ENCODE measurements at regions not wholly inside any gene's neighbourhood (a gene's known extent, or its start where the extent isn't known, plus 50 kb on each side); places are given as distances from the start of the nearest gene placed in this dataset.

DNA sequence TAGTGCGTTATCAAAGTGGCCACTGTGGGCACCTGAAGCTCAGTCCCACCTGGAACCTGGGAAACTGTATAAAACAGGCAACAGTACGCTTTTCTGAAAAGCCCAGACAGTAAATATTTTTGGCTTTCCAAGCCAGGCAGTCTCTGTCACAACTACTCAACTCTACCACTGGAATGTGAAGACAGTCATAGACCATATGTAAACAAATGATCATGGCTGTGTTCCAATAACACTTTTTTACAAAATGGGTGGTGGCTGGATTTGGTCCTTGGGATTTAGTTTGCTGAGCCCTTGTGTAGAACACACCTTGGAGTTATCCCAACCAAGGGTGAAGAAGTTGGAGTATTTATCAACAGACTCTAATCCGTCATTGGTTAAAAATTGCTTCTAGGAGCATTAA is 259.9 kb downstream of the SKIDA1 start:
- H3K9ac ChIP-seq (ENCODE audit: low read length), result no peak overlapping the region
- H2AFZ ChIP-seq (ENCODE audit: low read depth, low read length), result no peak overlapping the region
- no peaks in the 10 kb centered on the region for H3K9me2 ChIP-seq (ENCODE audit: insufficient read depth, low read length)
- no peaks in the 10 kb centered on the region for H3K9me3 ChIP-seq (ENCODE audit: low read length)
- H3K4me3 ChIP-seq (ENCODE audit: low read length), result no peak overlapping the region
- no peak for TF ChIP-seq MXI1 (conservative IDR thresholded peaks at IDR 0.05; ENCODE audit: poor library complexity, severe bottlenecking)
- TF ChIP-seq, protein P1, sequence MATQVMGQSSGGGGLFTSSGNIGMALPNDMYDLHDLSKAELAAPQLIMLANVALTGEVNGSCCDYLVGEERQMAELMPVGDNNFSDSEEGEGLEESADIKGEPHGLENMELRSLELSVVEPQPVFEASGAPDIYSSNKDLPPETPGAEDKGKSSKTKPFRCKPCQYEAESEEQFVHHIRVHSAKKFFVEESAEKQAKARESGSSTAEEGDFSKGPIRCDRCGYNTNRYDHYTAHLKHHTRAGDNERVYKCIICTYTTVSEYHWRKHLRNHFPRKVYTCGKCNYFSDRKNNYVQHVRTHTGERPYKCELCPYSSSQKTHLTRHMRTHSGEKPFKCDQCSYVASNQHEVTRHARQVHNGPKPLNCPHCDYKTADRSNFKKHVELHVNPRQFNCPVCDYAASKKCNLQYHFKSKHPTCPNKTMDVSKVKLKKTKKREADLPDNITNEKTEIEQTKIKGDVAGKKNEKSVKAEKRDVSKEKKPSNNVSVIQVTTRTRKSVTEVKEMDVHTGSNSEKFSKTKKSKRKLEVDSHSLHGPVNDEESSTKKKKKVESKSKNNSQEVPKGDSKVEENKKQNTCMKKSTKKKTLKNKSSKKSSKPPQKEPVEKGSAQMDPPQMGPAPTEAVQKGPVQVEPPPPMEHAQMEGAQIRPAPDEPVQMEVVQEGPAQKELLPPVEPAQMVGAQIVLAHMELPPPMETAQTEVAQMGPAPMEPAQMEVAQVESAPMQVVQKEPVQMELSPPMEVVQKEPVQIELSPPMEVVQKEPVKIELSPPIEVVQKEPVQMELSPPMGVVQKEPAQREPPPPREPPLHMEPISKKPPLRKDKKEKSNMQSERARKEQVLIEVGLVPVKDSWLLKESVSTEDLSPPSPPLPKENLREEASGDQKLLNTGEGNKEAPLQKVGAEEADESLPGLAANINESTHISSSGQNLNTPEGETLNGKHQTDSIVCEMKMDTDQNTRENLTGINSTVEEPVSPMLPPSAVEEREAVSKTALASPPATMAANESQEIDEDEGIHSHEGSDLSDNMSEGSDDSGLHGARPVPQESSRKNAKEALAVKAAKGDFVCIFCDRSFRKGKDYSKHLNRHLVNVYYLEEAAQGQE (IDR thresholded peaks at IDR 0.05; ENCODE audit: borderline replicate concordance), result no peak
- no peak for TF ChIP-seq SMC3 (conservative IDR thresholded peaks at IDR 0.05; ENCODE audit: poor library complexity)
- no peak for TF ChIP-seq EZH2 (IDR thresholded peaks at IDR 0.05; ENCODE audit: borderline replicate concordance, insufficient read depth, low read length, poor library complexity, severe bottlenecking)
- no peak for TF ChIP-seq TAF1 (IDR thresholded peaks at IDR 0.05; ENCODE audit: low read depth)
- TF ChIP-seq POLR2AphosphoS5 (IDR thresholded peaks at IDR 0.05), result no peak
- TF ChIP-seq EP300 (conservative IDR thresholded peaks at IDR 0.05; ENCODE audit: poor library complexity, severe bottlenecking), result no peak
- no peak for TF ChIP-seq RAD21 (conservative IDR thresholded peaks at IDR 0.05)
- TF ChIP-seq, protein P2, sequence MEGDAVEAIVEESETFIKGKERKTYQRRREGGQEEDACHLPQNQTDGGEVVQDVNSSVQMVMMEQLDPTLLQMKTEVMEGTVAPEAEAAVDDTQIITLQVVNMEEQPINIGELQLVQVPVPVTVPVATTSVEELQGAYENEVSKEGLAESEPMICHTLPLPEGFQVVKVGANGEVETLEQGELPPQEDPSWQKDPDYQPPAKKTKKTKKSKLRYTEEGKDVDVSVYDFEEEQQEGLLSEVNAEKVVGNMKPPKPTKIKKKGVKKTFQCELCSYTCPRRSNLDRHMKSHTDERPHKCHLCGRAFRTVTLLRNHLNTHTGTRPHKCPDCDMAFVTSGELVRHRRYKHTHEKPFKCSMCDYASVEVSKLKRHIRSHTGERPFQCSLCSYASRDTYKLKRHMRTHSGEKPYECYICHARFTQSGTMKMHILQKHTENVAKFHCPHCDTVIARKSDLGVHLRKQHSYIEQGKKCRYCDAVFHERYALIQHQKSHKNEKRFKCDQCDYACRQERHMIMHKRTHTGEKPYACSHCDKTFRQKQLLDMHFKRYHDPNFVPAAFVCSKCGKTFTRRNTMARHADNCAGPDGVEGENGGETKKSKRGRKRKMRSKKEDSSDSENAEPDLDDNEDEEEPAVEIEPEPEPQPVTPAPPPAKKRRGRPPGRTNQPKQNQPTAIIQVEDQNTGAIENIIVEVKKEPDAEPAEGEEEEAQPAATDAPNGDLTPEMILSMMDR (IDR thresholded peaks at IDR 0.05; ENCODE audit: poor library complexity, severe bottlenecking), result no peak
- H3K36me3 ChIP-seq (ENCODE audit: insufficient read depth, low read length), result no peaks in the 10 kb centered on the region
- no peaks in the 10 kb centered on the region for H3K79me2 ChIP-seq (replicated peaks; ENCODE audit: insufficient read depth, low read length)
- H4K20me1 ChIP-seq (ENCODE audit: insufficient read depth), result no peaks in the 10 kb centered on the region
- no peaks in the 10 kb centered on the region for H3F3A ChIP-seq (ENCODE audit: insufficient read depth, low read length, poor library complexity, severe bottlenecking)
- no peak overlapping the region for H3K27ac ChIP-seq (ENCODE audit: low read length)
- H3K4me2 ChIP-seq (ENCODE audit: low read length), result no peak overlapping the region
- H3K27me3 ChIP-seq (ENCODE audit: insufficient read depth, low read depth, low read length), result no peaks in the 10 kb centered on the region

DNA sequence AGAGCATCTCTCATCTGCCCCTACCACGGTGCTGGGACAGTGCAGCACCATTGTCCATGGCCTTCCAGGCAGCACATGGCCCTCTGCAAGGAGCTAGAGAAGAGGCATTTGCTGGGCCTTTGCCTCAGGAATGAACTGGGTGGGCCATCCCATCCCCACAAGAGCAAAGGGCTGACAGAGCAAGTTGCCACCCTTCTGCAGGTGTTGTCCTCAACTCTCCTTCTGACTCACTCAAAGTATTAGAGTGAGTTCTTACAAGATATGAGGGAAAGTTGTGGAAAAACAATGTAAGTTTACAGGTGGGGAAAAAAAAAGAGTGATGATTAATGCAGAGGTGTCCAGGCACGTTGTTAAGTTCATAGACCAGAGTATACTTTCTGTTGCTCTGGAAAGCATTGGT is 261.2 kb downstream of the SKIDA1 start:
- no peaks in the 10 kb centered on the region for H3K36me3 ChIP-seq (ENCODE audit: insufficient read depth, low read length)
- H3K27me3 ChIP-seq (ENCODE audit: insufficient read depth, low read depth, low read length), result no peaks in the 10 kb centered on the region

More for the DNA sequence above, 261.2 kb downstream of the SKIDA1 start:
- Histone ChIP-seq H3F3A (ENCODE audit: insufficient read depth, low read length, poor library complexity, severe bottlenecking) (no peaks in the 10 kb centered on the region), H3K27ac (ENCODE audit: low read length) (no peak overlapping the region), H2AFZ (ENCODE audit: low read depth, low read length) (no peak overlapping the region), H3K4me3 (ENCODE audit: low read length) (no peak overlapping the region), H3K9me2 (ENCODE audit: insufficient read depth, low read length) (no peaks in the 10 kb centered on the region), H3K9ac (ENCODE audit: low read length) (no peak overlapping the region), H3K9me3 (ENCODE audit: low read length) (no peaks in the 10 kb centered on the region), H3K4me2 (ENCODE audit: low read length) (no peak overlapping the region), H3K79me2 (replicated peaks; ENCODE audit: insufficient read depth, low read length) (no peaks in the 10 kb centered on the region), H4K20me1 (ENCODE audit: insufficient read depth) (no peaks in the 10 kb centered on the region)
- TF ChIP-seq POLR2AphosphoS5 (IDR thresholded peaks at IDR 0.05), result no peak
- TF ChIP-seq MXI1 (conservative IDR thresholded peaks at IDR 0.05; ENCODE audit: poor library complexity, severe bottlenecking), result no peak
- TF ChIP-seq, protein P1 (IDR thresholded peaks at IDR 0.05; ENCODE audit: borderline replicate concordance), result no peak
- no peak for TF ChIP-seq EP300 (conservative IDR thresholded peaks at IDR 0.05; ENCODE audit: poor library complexity, severe bottlenecking)
- TF ChIP-seq RAD21 (conservative IDR thresholded peaks at IDR 0.05), result no peak
- no peak for TF ChIP-seq EZH2 (IDR thresholded peaks at IDR 0.05; ENCODE audit: borderline replicate concordance, insufficient read depth, low read length, poor library complexity, severe bottlenecking)
- no peak for TF ChIP-seq SMC3 (conservative IDR thresholded peaks at IDR 0.05; ENCODE audit: poor library complexity)
- TF ChIP-seq, protein P2 (IDR thresholded peaks at IDR 0.05; ENCODE audit: poor library complexity, severe bottlenecking), result no peak
